HL-60 (cell line): ENCODE measurements at regions not wholly inside any gene's neighbourhood (a gene's known extent, or its start where the extent isn't known, plus 50 kb on each side); places are given as distances from the start of the nearest gene placed in this dataset.

Source experiments
- CTCF ChIP-seq: IDR thresholded peaks from one replicate; pipeline ENCODE4 v1.5.1; 2011; ENCODE audit warnings: low read length, control low read depth, inconsistent platforms; ENCODE audit not compliant: insufficient read depth
- POLR2AphosphoS5 ChIP-seq: IDR thresholded peaks from 2 replicates; pipeline ENCODE4 v1.6.1; 2012; ENCODE audit warnings: low read depth
- SPI1 ChIP-seq: IDR thresholded peaks from 2 replicates; pipeline ENCODE4 v1.6.1; 2012; ENCODE audit warnings: low read depth, mild to moderate bottlenecking, borderline replicate concordance

GRCh38 chr6:154617175-154617574 is 106.7 kb upstream of the CNKSR3 start:
- TF ChIP-seq POLR2AphosphoS5 (no peak), CTCF (no peak), SPI1 (no peak)
